ENCODE measurements at regions not wholly inside any gene's neighbourhood (a gene's known extent, or its start where the extent isn't known, plus 50 kb on each side); places are given as distances from the start of the nearest gene placed in this dataset.
A peak's percentile ranks its signal among the peaks of the same experiment; 100 is the strongest.
"Not testable (repeated sequence)": the region's sequence is repeated elsewhere in the genome, so short reads cannot be mapped to it uniquely, and the experiment has no call there.

DNA sequence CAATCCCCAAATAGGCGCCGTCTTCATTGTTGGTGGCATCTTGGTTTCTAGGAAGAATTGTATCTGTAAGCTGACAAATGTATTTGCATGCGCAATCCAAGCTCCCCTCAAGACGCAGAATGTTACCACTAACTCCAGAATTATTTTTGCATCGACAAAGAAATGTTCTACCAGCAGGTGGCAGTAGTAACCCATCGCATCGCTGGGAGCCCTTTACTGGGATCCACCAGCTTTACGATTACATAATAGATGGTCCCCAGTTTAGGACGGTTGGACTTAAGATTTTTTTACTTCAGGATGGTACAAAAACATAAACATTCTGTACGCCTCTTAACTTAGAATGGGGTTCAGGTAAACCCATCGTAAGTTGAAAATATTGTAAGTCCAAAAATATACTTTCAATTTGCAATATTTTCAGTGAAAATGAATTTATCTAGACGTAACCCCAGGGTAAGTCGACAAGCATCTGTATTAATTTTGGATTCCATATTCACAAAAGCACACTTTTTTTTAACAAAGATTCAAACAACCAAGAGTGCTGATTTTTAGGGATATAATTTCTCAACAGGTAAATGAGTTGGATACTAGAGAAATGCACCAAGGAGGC, 114.0 kb upstream of the COBL start:
- Histone ChIP-seq H3K9me3 (no peaks in the 10 kb centered on the region), H3K36me3 (no peaks in the 10 kb centered on the region), H3K27ac (no peak overlapping the region), H3K27me3 (ENCODE audit: low read depth) (peaks cover 5% of the 10 kb centered on the region), H3K4me3 (no peak overlapping the region), H3K4me1 (peaks cover 5% of the 10 kb centered on the region)
- DNase-seq (no peak), ATAC-seq (peak; percentile 54 to 59)
- TF ChIP-seq, protein P1, sequence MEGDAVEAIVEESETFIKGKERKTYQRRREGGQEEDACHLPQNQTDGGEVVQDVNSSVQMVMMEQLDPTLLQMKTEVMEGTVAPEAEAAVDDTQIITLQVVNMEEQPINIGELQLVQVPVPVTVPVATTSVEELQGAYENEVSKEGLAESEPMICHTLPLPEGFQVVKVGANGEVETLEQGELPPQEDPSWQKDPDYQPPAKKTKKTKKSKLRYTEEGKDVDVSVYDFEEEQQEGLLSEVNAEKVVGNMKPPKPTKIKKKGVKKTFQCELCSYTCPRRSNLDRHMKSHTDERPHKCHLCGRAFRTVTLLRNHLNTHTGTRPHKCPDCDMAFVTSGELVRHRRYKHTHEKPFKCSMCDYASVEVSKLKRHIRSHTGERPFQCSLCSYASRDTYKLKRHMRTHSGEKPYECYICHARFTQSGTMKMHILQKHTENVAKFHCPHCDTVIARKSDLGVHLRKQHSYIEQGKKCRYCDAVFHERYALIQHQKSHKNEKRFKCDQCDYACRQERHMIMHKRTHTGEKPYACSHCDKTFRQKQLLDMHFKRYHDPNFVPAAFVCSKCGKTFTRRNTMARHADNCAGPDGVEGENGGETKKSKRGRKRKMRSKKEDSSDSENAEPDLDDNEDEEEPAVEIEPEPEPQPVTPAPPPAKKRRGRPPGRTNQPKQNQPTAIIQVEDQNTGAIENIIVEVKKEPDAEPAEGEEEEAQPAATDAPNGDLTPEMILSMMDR (IDR thresholded peaks at IDR 0.05): peak; percentile 72
- intact Hi-C loops (cut with DNase I): no loop called here

DNA sequence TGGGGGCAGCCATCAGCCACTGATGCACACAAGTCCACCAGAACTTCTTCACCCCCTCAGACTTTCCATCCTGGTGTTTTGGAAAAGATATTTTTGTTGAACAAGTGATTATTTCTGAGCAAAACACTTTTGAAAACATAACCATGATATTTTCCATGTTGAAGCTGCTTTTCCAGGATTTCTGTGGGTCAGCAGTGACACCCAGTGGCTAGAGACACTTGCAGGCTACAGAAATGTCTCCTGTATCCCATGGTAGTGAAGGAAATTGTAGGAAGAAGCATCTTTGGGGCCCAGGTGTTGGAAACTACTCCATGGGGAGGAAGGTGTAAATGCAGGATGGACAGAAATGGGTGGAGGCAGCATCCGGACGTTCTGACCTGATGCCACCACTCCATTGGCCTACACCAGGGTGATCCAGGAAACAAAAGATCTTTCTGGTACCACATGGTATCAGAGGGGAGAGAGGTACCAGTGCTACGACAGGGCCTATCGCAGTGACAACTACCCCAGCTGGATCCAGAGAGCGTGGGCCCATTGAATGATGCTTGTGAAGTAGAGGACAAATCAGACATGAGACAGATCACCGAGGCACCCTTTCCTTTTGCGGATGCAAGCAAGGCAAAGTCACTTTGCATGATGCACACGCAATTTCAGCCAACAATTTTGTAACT, 111.7 kb upstream of the COBL start:
- Histone ChIP-seq H3K27ac (no peak overlapping the region), H3K9me3 (no peaks in the 10 kb centered on the region), H3K4me3 (no peak overlapping the region), H3K36me3 (no peaks in the 10 kb centered on the region), H3K27me3 (ENCODE audit: low read depth) (peaks cover 5% of the 10 kb centered on the region), H3K4me1 (peaks cover 5% of the 10 kb centered on the region)
- TF ChIP-seq, protein P1 (IDR thresholded peaks at IDR 0.05): no peak
- no peak for DNase-seq
- no peak for ATAC-seq
- intact Hi-C loops (cut with DNase I): no loop called here

DNA sequence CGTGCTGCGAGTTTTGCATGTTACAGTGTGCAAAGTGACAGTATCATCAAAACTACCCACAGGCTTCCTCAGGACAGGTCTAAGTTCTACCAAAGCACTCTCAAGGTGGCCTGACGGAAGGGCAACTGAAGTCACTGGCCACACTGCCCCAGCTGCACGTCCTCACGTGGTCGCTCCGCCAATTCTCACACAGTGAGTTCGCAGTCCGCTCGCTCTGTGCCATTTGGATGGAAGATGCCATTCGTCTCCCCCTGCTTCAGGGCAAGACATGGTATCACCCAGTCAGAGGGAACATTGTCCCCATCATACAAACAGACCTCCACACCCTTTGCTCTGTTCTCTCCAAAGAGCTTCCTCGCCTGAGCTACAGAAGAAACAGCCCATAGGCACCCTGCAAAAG, 109.6 kb upstream of the COBL start:
- intact Hi-C loops (cut with DNase I): no loop called here
- TF ChIP-seq, protein P1 (IDR thresholded peaks at IDR 0.05): no peak
- Histone ChIP-seq H3K36me3 (no peaks in the 10 kb centered on the region), H3K9me3 (no peaks in the 10 kb centered on the region), H3K4me3 (no peak overlapping the region), H3K27ac (no peak overlapping the region), H3K4me1 (peaks cover 5% of the 10 kb centered on the region), H3K27me3 (ENCODE audit: low read depth) (peaks cover 5% of the 10 kb centered on the region)
- no peak for DNase-seq
- no peak for ATAC-seq

DNA sequence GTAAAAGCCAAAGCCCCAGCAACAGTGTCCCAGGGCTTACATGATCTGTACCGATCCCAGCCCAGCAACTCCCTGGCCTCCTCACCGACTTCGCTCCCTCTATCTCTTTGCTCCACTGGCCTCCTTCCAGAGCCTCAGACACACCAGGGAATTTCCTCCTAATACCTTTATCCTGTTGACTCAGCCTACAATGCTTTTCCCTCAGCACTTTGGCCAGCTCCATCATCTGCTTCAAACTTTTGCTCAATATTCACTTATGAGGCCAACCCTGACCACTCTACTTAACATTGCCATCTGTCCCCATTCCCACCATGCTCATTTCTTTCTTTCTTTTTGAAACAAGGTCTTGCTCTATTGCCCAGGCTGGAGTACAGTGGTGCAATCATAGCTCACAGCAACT, 93.3 kb upstream of the COBL start:
- H3K4me1 ChIP-seq; ATAC-seq; H3K4me3 ChIP-seq; H3K27me3 ChIP-seq (ENCODE audit: low read depth); intact Hi-C loops (cut with DNase I); H3K9me3 ChIP-seq; H3K36me3 ChIP-seq; DNase-seq; H3K27ac ChIP-seq: not testable (repeated sequence)

DNA sequence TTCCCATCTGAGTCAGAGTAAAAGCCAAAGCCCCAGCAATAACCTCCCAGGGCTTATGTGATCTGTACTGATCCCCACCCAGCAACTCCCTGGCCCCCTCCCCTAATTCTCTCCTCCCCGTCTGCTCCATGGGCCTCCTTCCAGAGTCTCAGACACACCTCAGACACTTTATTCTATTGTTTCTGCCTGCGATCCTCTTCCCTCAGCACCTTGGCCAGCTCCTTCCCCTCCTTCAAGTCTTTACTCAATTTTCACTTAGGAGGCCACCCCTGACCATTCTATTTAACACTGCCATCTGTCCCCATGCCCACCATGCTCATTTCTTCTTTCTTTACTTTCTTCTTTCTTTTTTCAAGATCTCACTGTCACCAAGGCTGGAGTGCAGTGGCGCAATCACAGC, 81.0 kb upstream of the COBL start:
- ATAC-seq; H3K27ac ChIP-seq; DNase-seq; H3K4me3 ChIP-seq; H3K27me3 ChIP-seq (ENCODE audit: low read depth); H3K36me3 ChIP-seq; H3K4me1 ChIP-seq; H3K9me3 ChIP-seq; intact Hi-C loops (cut with DNase I): not testable (repeated sequence)

DNA sequence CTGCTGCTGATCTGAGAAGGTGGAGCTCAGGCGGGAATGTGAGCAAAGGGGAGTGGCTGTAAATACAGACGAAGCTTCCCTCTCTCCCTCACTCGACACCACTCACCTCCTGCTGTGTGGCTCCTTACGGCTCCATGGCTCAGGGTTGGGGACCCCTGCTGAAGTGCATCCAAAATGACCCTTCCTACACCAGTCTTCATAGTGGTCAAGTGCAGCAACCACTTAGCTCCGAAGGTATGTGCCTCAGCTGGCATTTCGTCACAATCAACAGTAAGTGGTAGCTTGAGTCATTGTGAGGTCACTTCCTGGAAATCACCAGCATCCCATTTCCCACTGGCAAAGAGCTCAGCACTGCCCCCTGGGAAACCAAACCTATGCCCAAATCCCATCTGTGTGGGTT, 76.4 kb upstream of the COBL start:
- H3K9me3 ChIP-seq; DNase-seq; H3K4me3 ChIP-seq; H3K4me1 ChIP-seq; H3K27me3 ChIP-seq (ENCODE audit: low read depth); H3K27ac ChIP-seq; H3K36me3 ChIP-seq; intact Hi-C loops (cut with DNase I); ATAC-seq: not testable (repeated sequence)

DNA sequence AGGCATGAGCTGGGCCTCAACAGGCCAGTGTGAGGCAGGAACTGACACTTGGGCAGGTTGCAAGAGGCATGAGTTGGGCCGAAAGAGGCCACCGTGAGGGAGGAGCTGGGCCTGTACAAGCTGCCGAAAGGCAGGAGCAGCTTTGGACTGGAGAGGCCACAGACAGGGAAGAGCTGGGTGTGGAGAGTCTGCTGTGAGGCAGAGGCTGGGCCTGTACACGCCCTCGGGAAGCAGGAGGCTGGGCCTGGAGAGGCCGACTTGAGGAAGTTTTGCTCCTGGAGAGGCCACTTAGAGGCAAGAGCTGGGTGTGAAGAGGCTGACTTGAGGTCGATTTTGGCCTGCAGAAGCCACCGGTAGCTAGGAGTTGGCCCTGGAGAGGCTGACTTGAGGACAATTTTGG, 73.3 kb upstream of the COBL start:
- H3K27me3 ChIP-seq (ENCODE audit: low read depth); H3K36me3 ChIP-seq; H3K4me3 ChIP-seq; H3K9me3 ChIP-seq; H3K27ac ChIP-seq; intact Hi-C loops (cut with DNase I); ATAC-seq; H3K4me1 ChIP-seq: not testable (repeated sequence)
- DNase-seq: peak; percentile 62

DNA sequence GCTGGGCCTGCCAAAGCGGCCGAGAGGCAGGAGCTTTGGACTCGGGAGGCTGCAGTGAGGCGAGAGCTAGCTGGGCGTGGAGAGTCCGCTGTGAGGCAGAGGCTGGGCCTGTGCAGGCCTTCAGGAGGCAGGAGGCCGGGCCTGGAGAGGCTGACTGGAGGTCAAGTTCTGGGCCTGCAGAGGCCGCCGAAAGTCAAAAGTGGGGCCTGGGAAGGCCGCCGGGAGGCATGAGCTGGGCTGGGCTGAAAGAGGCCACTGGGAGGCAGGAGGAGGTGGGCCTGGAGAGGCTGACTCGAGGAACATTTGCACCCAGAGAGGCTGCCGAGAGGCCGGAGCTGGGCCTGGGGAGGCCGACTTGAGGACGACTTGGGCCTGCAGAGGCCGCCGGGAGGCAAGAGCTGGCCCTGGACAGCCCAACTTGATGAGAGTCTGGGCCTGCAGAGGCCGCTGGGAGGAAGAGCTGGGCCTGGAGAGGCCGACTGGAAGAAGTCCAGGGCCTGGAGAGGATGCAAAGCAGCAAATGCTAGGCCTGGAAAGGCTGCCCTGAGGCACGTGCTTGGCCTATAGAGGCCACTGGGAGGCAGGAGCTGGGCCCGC, 72.7 kb upstream of the COBL start:
- H3K27ac ChIP-seq; H3K4me1 ChIP-seq; intact Hi-C loops (cut with DNase I); ATAC-seq; H3K4me3 ChIP-seq; DNase-seq; H3K27me3 ChIP-seq (ENCODE audit: low read depth); H3K36me3 ChIP-seq; H3K9me3 ChIP-seq: not testable (repeated sequence)

DNA sequence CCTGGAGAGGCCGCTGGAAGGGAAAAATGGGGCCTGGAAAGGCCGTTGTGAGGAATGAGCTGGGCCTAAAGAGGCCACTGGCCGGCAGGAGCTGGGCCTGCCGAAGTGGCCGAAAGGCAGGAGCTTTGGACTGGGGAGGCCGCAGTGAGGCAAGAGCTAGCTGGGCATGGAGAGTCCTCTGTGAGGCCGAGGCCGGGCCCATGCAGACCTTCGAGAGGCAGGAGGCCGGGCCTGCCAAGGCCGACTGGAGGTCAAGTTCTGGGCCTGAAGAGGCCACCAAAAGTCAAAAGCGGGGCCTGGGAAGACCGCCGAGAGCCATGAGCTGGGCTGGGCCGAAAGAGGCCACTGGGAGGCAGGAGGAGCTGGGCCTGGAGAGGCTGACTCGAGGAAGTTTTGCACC, 71.6 kb upstream of the COBL start:
- H3K27me3 ChIP-seq (ENCODE audit: low read depth); ATAC-seq; H3K4me3 ChIP-seq; intact Hi-C loops (cut with DNase I); DNase-seq; H3K27ac ChIP-seq; H3K36me3 ChIP-seq; H3K9me3 ChIP-seq; H3K4me1 ChIP-seq: not testable (repeated sequence)

DNA sequence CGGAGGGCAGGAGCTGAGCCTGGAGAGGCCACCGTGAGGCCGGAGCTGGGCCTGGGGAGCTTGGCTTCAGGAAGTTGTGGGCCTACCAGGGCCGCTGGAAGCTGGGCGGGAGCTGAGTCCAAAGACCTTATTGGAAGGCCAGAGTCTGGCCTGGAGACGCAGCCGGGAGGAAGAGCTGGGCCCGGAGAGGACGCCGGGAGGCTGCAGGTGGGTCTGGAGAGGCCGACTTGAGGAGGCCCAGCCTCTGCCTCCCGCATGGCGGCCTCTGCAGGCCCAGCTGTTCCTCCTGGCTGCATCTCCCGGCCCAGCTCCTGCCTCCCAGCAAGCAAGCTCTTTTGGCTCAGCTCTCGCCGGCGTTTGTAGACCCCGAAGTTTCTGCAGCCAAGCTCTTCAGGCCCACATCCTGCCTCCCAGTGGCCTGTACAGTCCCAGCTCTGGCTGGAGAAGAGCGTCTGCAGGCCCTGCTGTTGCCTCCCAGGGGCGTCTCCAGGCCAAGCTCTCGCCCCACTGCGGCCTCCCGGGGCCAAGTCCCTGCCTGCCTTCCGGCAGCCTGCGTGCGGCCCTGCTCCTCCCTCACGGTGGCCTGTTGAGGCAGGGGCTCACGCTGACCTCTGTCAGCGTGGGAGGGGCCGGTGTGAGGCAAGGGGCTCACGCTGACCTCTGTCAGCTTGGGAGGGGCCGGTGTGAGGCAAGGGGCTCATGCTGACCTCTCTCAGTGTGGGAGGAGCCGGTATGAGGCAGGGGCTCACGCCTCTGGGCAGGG, 70.4 kb upstream of the COBL start:
- ATAC-seq; H3K9me3 ChIP-seq; H3K36me3 ChIP-seq; H3K27ac ChIP-seq; H3K4me3 ChIP-seq; DNase-seq; H3K4me1 ChIP-seq; H3K27me3 ChIP-seq (ENCODE audit: low read depth); intact Hi-C loops (cut with DNase I): not testable (repeated sequence)
